ENCODE measurements at regions not wholly inside any gene's neighbourhood (a gene's known extent, or its start where the extent isn't known, plus 50 kb on each side); places are given as distances from the start of the nearest gene placed in this dataset.

DNA sequence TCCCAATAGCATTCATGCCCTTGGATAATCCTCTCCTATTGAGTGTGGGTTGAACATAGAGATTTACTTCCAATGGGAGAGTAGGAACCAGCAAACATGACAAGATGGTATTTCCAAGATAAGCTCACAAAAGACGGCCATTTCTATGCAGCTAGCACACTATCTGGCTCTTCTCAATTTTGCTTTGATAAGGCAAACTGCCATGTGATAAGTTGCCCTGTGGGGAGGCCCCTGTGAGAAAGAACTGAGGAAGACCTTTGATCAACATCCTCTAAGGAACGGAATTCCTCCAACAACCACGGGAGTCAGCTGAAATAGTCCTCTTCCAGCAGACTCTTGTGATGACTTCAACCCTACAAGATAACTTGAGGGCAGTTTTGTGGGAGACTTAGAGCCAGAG lies 211.9 kb upstream of the TRPM3 start:
- TF ChIP-seq, protein P1, sequence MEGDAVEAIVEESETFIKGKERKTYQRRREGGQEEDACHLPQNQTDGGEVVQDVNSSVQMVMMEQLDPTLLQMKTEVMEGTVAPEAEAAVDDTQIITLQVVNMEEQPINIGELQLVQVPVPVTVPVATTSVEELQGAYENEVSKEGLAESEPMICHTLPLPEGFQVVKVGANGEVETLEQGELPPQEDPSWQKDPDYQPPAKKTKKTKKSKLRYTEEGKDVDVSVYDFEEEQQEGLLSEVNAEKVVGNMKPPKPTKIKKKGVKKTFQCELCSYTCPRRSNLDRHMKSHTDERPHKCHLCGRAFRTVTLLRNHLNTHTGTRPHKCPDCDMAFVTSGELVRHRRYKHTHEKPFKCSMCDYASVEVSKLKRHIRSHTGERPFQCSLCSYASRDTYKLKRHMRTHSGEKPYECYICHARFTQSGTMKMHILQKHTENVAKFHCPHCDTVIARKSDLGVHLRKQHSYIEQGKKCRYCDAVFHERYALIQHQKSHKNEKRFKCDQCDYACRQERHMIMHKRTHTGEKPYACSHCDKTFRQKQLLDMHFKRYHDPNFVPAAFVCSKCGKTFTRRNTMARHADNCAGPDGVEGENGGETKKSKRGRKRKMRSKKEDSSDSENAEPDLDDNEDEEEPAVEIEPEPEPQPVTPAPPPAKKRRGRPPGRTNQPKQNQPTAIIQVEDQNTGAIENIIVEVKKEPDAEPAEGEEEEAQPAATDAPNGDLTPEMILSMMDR (IDR thresholded peaks at IDR 0.05; ENCODE audit: control insufficient read depth, extremely low read depth, insufficient read depth) = no peak
- no peak overlapping the region for H3K4me3 ChIP-seq (ENCODE audit: low read depth, low read length)
- no peak for DNase-seq (ENCODE audit: low read depth)

DNA sequence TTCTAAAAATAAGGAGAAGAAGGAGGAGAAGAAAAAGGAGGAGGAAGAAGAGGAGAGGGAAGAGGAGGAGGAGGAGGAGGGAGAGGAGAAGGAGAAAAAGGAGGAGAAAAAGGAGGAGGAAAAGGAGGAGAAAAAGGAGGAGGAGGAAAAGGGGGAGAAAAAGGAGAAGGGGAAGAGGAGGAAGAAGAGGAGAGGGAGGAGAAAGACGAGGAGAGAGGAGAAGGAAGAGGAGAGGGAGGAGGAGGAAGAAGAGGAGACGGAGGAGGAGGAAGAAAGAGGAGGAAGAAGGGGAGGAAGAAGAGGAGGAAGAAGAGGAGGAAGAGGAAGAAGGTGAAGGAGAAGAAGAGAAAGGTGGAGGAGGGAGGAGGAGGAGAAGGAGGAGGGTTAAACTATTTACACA lies 210.2 kb upstream of the TRPM3 start:
- no peak overlapping the region for H3K4me3 ChIP-seq (ENCODE audit: low read depth, low read length)
- TF ChIP-seq, protein P1 (IDR thresholded peaks at IDR 0.05; ENCODE audit: control insufficient read depth, extremely low read depth, insufficient read depth) = no peak
- DNase-seq (ENCODE audit: low read depth) = no peak

DNA sequence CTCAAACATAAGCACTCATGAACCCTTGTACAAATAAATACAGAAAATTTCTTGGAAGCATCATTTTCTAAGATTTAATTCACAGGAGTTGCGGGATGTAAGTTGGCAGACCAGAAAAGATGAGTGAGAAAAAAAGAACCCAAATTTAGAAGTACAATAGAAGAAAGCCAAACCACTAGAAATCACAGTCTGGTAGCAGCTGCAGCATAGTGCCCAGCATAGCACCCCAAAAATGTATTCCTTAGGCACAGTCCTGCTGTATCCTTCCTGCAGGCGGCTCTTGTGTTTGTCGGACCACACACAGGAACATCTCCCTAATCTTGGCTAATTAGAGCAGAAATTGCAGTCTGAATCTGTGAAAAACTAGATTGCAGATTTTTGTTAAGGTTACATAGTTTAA lies 208.5 kb upstream of the TRPM3 start:
- DNase-seq (ENCODE audit: low read depth) = no peak
- TF ChIP-seq, protein P1 (IDR thresholded peaks at IDR 0.05; ENCODE audit: control insufficient read depth, extremely low read depth, insufficient read depth) = no peak
- H3K4me3 ChIP-seq (ENCODE audit: low read depth, low read length) = no peak overlapping the region

DNA sequence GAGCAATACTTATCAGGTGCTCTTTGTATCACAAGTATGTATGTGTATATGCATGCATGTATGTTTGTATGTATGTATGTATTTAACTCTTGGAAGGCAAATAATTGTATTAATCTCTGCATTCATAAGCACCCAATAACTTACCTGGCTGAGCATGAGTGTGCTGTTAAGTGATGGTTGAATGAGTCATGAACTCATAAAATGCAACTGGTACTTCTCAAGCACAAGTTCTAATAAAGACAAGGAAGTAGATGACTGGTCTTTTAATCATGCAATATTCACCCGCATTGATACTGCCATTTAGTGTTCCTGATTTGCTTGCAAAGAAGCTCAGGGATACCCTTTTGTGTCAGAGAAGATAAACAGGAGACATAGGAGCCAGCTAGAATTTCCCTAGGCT lies 204.9 kb upstream of the TRPM3 start:
- TF ChIP-seq, protein P1 (IDR thresholded peaks at IDR 0.05; ENCODE audit: control insufficient read depth, extremely low read depth, insufficient read depth) = no peak
- H3K4me3 ChIP-seq (ENCODE audit: low read depth, low read length) = no peak overlapping the region
- DNase-seq (ENCODE audit: low read depth) = no peak

GRCh38 chr9:71323357-71323756 lies 201.9 kb upstream of the TRPM3 start:
- no peak overlapping the region for H3K4me3 ChIP-seq (ENCODE audit: low read depth, low read length)
- TF ChIP-seq, protein P1 (IDR thresholded peaks at IDR 0.05; ENCODE audit: control insufficient read depth, extremely low read depth, insufficient read depth) = no peak
- no peak for DNase-seq (ENCODE audit: low read depth)

- no peak for DNase-seq (ENCODE audit: low read depth)
- H3K4me3 ChIP-seq (ENCODE audit: low read depth, low read length) = no peak overlapping the region
Observed at GRCh38 chr9:71322311-71322710, 200.9 kb upstream of the TRPM3 start.

GRCh38 chr9:71308454-71308853 lies 187.0 kb upstream of the TRPM3 start:
- DNase-seq (ENCODE audit: low read depth) = no peak
- TF ChIP-seq, protein P1 (IDR thresholded peaks at IDR 0.05; ENCODE audit: control insufficient read depth, extremely low read depth, insufficient read depth) = no peak
- H3K4me3 ChIP-seq (ENCODE audit: low read depth, low read length) = no peak overlapping the region

More at GRCh38 chr9:71322311-71322710, 200.9 kb upstream of the TRPM3 start:
- TF ChIP-seq, protein P1 (IDR thresholded peaks at IDR 0.05; ENCODE audit: control insufficient read depth, extremely low read depth, insufficient read depth) = no peak
